ENCODE measurements at regions not wholly inside any gene's neighbourhood (a gene's known extent, or its start where the extent isn't known, plus 50 kb on each side); places are given as distances from the start of the nearest gene placed in this dataset.

- TF ChIP-seq ZFP30 (CRISPR knock-in tag; IDR thresholded peaks at IDR 0.05) (no peak), CREB5 (CRISPR knock-in tag; IDR thresholded peaks at IDR 0.05; ENCODE audit: low read depth) (no peak), BACH2 (CRISPR knock-in tag; IDR thresholded peaks at IDR 0.05; ENCODE audit: borderline replicate concordance) (no peak), ESRRG (CRISPR knock-in tag; IDR thresholded peaks at IDR 0.05) (no peak), RARB (CRISPR knock-in tag; IDR thresholded peaks at IDR 0.05) (no peak)
Observed at GRCh38 chr5:8332666-8333445, 463.9 kb downstream of the MTRR start.

All from SK-N-SH treated with all-trans-retinoic acid at 6 μM for 48 hours (cell line).